HG03571 (cell line): ENCODE measurements at regions not wholly inside any gene's neighbourhood (a gene's known extent, or its start where the extent isn't known, plus 50 kb on each side); places are given as distances from the start of the nearest gene placed in this dataset.

Experiments
- ATAC-seq: cut with Tn5 transposase; IDR thresholded peaks from one replicate; pipeline ENCODE4 v1.9.1; 2021; ENCODE audit not compliant: unreplicated experiment

GRCh38 chr20:50242548-50242862, 51.9 kb downstream of the CEBPB start:
- no peak for ATAC-seq

GRCh38 chr20:50242863-50243609, 52.4 kb downstream of the CEBPB start:
- ATAC-seq: no peak

GRCh38 chr20:50243610-50244351, 53.2 kb downstream of the CEBPB start:
- no peak for ATAC-seq

GRCh38 chr20:50244352-50245149, 53.9 kb downstream of the CEBPB start:
- no peak for ATAC-seq

DNA sequence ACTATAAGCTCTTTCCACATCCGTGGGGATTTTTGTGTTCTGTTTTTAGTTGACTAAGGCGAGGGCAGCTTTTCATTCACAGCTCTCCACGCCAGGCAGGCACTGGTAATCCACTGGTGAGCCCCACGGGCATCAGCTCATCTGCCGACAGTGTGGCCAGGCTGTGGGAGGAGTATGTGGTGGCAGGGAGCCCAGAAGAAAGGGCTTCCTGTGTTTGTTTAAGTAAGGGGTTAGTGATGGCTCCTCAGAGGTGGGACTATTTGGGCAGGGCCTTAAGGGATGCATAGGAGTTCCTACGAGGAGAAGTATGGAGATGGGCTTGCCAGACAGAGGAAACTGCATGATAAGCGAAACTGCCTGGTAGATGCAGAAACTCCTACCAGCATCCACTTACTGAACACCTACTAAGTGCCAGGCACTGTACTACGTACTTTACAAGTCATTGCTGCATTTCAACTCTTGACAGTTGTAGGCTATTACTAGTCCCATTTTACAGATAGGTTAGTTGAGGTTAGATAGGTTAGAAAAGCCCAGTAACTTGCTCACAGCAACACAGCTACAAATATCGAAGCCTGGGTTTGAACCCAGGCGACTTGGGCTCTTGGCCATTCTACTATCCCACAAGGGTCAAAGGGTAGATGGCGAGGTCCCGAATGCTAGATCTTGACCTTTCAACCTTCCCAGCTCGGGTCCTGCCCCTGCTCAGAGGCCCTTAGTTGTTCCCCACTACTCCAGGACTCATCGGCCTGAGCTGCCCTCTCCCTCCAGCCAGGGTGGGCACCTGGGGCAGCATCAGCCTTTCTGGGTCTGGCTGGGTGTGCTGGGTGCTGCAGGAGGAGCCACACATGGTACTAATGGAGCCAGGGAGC, 55.1 kb downstream of the CEBPB start:
- ATAC-seq: no peak

DNA sequence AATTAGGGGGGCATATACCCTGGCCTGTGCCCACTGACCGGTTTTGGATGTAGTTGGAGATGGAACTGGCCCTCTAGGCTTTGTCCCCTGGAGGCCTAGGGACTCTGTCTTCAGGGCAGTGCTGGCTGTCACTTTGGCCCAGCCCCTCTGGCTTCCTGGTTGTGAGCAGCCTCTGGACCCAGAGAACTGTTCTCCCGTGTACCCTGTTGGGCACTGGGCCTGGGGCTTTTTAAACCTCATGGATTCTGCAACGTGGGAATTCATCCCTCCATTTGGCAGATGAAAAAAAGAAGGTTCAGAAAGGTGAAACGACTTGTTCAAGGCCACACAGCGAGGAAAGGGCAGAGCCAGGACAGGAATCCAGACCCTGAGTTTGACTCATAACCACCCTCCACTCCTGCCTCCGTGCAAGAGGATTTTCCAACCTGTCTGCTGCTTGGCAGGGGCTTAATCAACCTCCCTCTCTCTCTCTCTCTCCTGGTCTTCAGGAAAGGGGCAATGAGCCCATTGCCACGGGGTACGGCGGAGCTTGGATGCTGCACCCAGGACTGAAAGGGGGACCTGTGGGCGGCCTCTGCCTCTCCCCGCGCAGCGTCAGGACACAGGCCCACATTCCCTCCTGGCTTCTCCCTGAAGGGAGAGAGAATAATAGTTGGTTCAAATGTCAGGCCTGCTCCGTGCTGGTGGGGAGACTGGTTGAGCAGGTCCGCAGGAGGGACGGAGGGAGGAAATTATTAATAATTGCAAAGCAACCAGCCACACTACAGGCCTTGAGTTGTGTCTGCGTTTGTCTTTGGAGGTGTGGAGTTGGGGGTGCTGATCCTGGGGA, 56.0 kb downstream of the CEBPB start:
- no peak for ATAC-seq

- no peak for ATAC-seq
Measured at GRCh38 chr20:50247196-50248094, 56.8 kb downstream of the CEBPB start.

- ATAC-seq: no peak
Measured at GRCh38 chr20:50248104-50248641, 57.5 kb downstream of the CEBPB start.

DNA sequence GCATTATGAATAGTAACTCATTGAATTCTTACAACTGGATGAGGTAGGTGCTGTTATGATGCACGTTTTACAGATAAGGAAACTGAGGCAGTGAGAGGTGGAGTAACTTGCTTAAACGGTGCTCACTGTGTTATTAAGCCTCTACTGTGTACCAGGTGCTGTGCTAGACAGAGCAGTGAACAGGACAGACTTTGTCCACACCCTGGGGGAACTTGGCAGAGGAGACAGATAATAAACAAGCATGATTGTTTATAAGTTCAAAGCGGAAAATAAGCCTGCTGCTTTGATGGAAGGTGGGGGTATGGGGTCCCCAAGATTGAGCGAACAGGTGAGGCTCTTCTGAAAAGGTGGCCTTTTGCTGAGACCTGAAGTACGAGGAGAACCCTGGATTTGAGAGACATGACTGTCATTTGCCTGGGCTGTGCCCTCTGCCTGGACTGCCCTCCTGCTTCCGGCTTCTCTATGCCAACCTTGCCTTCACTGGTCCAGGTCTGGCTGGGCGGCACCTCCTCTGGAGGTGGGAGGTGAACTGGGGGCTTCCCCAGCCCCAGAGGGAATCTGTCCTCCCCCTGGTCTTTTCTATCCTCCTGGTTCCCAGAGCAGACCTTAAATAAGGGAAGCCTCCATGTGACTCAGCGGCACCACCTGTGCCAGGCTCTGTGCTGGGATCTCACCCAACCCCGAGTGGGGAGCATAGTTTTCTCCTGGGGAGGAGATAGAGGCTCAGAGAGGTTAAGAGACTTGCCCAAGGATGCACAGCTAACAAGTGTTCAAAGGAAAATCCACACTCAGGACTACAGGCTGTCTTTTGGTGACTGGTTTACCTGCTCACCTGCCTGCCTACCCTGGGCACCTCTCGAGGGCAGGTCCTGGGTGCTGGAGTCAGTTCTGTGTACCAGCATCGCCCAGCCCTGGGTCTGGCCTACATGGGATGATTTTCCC, 59.1 kb downstream of the CEBPB start:
- ATAC-seq: no peak

GRCh38 chr20:50250679-50251382, 60.2 kb downstream of the CEBPB start:
- ATAC-seq: no peak

- no peak for ATAC-seq
Measured at GRCh38 chr20:50251383-50251748, 60.7 kb downstream of the CEBPB start.

DNA sequence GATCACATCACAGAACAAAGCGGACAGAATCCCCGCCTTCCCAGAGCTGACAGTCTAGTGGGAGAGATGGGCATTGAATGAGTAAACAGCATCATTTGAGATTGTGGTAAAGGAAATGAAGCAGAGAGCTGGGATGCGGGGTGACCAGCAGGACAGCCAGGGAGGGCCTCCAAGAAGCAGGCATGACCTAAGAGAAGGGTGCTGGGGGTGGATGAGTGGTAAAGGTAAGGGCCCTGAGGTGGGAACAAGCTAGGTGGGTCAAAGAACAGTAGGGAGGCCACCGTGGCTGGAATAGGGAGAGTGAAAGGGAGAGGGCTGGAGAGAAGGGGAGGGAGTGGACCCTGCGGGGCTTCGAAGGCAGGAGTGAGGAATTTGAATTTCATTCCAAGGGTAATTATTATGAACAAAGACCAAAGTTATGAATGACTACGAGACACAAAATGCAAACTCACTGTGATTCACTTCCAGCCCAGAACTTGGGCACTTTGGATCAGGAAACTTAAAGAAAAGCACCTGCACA, 61.4 kb downstream of the CEBPB start:
- no peak for ATAC-seq

DNA sequence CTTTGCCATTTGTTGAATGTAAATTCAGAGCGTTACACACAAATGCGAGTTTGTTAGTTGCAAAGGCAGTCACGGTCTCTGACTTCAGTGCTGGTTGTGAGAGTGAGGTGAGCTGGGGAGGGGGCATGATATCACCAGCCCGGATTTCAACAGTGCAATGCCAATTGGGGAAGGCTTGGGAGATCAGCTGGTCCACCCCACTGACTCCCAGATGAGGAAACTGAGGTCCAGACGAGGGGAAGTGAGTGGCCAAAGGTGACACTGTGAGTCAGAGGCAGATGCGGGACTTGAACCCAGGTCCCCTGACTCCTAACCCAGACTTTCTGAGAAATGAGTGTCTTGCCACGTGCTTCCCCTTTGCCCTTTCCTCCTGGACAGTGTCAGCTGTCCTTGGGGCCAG, 62.1 kb downstream of the CEBPB start:
- ATAC-seq: no peak

DNA sequence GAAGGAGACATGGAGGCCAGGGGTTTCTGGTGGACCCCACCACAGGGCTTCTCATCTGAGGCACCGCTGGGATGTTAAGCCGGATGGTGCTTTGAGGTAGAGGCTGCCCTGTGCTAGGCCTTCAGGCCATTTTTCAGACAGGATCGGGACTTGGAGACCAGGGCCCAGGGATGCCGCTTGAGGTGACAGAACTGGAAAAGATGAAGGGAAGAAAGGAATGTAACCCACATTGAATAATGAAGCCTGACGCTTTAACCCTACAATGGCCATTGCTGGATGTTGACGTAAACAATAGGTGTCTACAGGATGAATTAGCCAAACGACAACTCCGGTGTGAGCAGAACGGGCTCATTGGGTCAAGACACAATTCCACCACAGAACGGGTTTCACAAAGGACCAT, 62.5 kb downstream of the CEBPB start:
- no peak for ATAC-seq

DNA sequence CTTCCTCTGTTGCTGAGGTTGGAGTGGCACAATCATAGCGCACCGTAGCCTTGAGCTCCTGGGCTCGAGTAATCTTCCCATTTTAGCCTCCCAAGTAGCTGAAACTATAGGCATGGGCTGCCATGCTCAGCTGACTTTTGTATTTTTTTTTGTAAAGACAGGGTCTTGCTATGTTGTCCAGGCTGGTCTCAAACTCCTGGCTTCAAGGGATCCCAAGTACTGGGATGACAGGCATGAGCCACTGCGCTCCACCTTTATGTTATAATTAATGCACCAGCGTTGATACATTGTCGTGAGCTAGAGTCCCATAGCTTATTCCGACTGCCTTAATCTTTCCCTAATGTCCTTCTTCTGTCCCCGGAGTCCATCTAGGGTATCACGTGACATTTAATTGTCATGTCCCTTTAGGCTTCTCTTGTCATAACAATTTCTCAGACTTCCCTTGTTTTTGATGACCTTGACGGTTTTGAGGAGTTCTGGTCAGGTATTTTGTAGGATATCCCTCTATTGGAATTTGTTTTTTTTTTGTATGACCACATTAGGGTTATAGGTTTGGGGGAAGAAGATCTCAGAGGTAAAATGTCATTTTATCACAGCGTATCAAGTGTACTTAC, 63.9 kb downstream of the CEBPB start:
- no peak for ATAC-seq

DNA sequence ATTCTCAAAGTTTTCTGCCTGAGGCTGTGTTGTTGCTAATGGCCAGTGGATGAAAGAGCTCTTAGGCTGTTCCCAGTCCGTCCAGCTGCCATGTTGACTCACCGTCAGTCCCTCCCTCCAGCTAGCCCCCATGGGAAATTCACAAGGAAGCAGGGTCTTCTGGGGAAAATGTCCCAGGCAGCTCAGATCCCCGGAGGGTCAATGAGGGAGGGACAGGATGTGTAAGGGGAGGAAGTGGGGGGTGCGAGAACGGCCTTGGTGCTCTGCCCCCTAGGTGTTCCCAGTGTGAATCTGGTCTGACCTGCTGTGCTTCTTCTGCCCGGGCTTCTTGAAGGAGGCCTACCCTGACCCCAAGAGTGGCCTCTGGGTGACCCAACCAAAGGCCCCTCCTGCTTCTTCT, 65.9 kb downstream of the CEBPB start:
- ATAC-seq: no peak

GRCh38 chr20:50257860-50258259, 67.2 kb downstream of the CEBPB start:
- no peak for ATAC-seq
